Testis (tissue), 2 donors: ENCODE measurements at regions not wholly inside any gene's neighbourhood (a gene's known extent, or its start where the extent isn't known, plus 50 kb on each side); places are given as distances from the start of the nearest gene placed in this dataset.

Experiments used
- DNase-seq: peaks from one replicate; pipeline ENCODE4 v3.0.0-alpha.2; 2019
- H3K27ac ChIP-seq, 2 donors: fragments of 200-600 bp; sonication (generic); one replicate each; pipeline ENCODE4 v1.5.1; 2019
- H3K27me3 ChIP-seq: fragments of 200-600 bp; sonication (generic); one replicate; pipeline ENCODE4 v1.5.1; 2019
- H3K36me3 ChIP-seq: fragments of 200-600 bp; sonication (generic); one replicate; pipeline ENCODE4 v1.5.1; 2017; ENCODE audit warnings: low read depth; ENCODE audit errors: missing control alignments
- H3K4me1 ChIP-seq: fragments of 200-600 bp; sonication (generic); one replicate; pipeline ENCODE4 v1.5.1; 2019
- H3K4me3 ChIP-seq, 2 donors: fragments of 200-600 bp; sonication (generic); one replicate each; pipeline ENCODE4 v1.5.1; 2017 to 2019
- H3K9me3 ChIP-seq: fragments of 200-600 bp; sonication (generic); one replicate; pipeline ENCODE4 v1.5.1; 2017
- POLR2A ChIP-seq: fragments of 450-650 bp; IDR thresholded peaks from one replicate; pipeline ENCODE4 v1.6.1; 2017; ENCODE audit warnings: antibody characterized with exemption, mild to moderate bottlenecking, moderate library complexity
- WGBS, 2 donors: methylation state at CpG; one replicate each; pipeline ENCODE4 v1.1.5; 2018; 5-methylcytosine and 5-hydroxymethylcytosine counted together
- intact Hi-C: fragments of 100-400 bp; cut with DNase I; formaldehyde crosslinking; loops from one replicate; pipeline ENCODE4 v1.15.1; 2023; ENCODE audit warnings: low total_unique reads
- TF ChIP-seq, protein P1 (sequence below), 3 experiments: fragments of 450-650 bp in 2 of 3; fragments of 200-600 bp in 1 of 3; sonication (generic) in 1 of 3; IDR thresholded peaks; one replicate each; pipeline ENCODE4 v1.5.1; 2016 to 2019; ENCODE audit warnings: antibody characterized with exemption in 3 of 3, mild to moderate bottlenecking in 2 of 3, moderate library complexity in 1 of 3

DNA sequence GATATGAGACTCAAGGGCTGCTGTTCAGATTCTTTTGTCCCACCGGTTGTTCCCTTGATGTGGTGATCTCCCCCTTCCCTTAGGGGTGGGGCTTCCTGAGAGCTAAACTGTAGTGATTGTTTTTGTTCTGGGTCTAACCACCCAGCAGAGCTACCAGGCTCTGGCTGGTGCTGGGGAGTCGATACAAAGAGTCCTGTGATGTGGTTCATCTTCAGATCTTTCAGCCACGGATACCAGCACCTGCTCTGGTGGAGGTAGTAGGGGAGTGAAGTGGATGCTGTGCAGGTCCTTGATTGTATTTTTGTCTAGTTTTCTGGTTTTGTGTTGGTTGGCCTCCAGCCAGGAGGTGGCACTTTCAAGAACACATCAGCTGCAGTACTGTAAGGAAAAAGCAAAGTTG lies 801.6 kb downstream of the EPHA7 start:
- Histone ChIP-seq H3K9me3 (no peaks in the 10 kb centered on the region), H3K4me3 (no peak overlapping the region), H3K4me1 (no peaks in the 10 kb centered on the region), H3K27me3 (no peaks in the 10 kb centered on the region), H3K27ac (no peak overlapping the region), H3K36me3 (no peaks in the 10 kb centered on the region)
- intact Hi-C loops: no loop called here
- DNase-seq: no peak
- TF ChIP-seq, protein P1, sequence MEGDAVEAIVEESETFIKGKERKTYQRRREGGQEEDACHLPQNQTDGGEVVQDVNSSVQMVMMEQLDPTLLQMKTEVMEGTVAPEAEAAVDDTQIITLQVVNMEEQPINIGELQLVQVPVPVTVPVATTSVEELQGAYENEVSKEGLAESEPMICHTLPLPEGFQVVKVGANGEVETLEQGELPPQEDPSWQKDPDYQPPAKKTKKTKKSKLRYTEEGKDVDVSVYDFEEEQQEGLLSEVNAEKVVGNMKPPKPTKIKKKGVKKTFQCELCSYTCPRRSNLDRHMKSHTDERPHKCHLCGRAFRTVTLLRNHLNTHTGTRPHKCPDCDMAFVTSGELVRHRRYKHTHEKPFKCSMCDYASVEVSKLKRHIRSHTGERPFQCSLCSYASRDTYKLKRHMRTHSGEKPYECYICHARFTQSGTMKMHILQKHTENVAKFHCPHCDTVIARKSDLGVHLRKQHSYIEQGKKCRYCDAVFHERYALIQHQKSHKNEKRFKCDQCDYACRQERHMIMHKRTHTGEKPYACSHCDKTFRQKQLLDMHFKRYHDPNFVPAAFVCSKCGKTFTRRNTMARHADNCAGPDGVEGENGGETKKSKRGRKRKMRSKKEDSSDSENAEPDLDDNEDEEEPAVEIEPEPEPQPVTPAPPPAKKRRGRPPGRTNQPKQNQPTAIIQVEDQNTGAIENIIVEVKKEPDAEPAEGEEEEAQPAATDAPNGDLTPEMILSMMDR (IDR thresholded peaks at IDR 0.05): no peak
- no peak for TF ChIP-seq POLR2A
- WGBS, 2 donors: 88 to 93% methylated on average over 2 to 3 of the region's 3 CpGs

DNA sequence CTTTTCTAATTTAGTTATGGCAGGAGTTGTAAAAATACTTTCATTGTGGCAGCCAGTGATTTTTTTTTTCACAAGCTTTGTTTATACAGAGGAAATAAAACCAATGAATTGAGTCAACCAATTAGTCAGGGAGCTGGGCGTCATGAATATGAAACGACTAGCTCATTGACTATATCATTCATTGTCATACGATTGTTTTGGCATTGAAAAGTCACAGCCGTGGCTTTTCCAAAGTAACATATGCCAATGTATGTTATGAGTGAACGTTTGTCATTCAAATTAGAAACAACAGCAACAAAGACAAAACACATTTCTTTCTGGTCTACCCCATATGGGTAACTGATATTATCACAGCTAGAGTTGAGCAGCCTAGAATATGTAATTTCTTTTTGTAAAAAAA lies 810.6 kb downstream of the EPHA7 start:
- no peaks in the 10 kb centered on the region for H3K9me3 ChIP-seq
- no peaks in the 10 kb centered on the region for H3K4me1 ChIP-seq
- intact Hi-C loops: no loop called here
- DNase-seq: no peak
- no peaks in the 10 kb centered on the region for H3K27me3 ChIP-seq
- H3K27ac ChIP-seq: no peak overlapping the region
- H3K36me3 ChIP-seq: no peaks in the 10 kb centered on the region
- 71 to 73% methylated on average over 5 of the region's 5 CpGs for WGBS, 2 donors
- no peak overlapping the region for H3K4me3 ChIP-seq
- TF ChIP-seq, protein P1 (IDR thresholded peaks at IDR 0.05): no peak
- no peak for TF ChIP-seq POLR2A

DNA sequence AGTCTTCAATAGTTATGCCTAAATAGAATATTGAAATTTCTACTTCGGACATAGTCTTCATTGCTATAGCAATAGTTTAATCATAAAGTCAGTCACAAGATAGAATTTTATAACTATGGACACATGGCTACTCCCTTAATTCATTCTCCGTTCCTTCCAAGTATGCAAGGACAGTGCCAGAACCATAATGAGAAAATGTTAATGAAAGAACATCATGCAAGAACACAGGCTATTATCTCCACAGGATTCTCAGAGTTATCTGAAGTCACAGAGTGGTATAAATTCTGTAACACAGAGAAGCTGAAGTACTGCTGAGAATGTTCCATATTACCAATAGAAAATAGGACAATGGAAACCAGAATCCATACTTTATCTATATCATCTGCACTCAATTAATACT lies 826.2 kb downstream of the EPHA7 start:
- intact Hi-C loops: no loop called here
- Histone ChIP-seq H3K27me3 (no peaks in the 10 kb centered on the region), H3K9me3 (no peaks in the 10 kb centered on the region), H3K4me1 (no peaks in the 10 kb centered on the region), H3K4me3 (no peak overlapping the region), H3K27ac (no peak overlapping the region), H3K36me3 (no peaks in the 10 kb centered on the region)
- TF ChIP-seq, protein P1 (IDR thresholded peaks at IDR 0.05): no peak
- no peak for TF ChIP-seq POLR2A
- 57 to 63% methylated on average over 2 of the region's 2 CpGs for WGBS, 2 donors
- no peak for DNase-seq

DNA sequence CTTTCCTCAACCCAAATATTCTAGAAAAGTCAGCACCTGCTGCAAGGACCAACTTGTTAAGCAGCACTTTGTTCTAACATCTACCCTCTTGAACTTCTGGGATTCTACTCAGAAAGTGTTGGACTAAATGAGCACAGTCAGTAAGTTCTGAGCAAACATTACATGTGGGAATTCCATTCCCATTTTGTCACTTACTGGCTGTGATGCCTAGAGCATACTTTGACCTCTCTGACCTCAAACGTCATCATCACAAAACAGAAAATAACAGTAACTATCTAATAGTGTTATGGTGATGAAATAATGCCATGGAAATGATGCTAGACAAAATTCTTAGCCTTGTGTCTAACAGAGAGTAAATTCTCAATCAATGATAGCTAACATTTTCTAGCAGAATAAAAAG lies 829.4 kb downstream of the EPHA7 start:
- intact Hi-C loops: no loop called here

DNA sequence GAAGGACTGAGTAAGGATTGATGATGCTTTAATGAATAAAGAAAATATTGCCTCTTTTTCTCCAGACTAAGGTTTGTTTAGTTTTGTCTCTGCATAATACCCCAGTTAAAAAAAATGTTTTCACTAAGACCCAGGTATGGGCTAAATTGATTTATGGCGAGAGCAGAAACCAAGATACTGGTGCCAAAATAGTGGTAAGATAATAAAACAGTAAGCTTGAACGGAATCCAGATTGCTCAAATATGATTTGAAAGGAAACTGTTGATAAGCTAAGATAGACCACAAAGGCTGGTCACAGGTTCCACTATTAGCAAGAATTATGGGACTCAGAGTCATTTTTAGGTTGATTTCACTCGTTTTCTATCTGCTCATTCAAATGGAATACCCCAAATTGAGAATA lies 831.2 kb downstream of the EPHA7 start:
- intact Hi-C loops: no loop called here
- TF ChIP-seq, protein P1 (IDR thresholded peaks at IDR 0.05): no peak
- no peak for TF ChIP-seq POLR2A
- Histone ChIP-seq H3K27ac (no peak overlapping the region), H3K27me3 (no peaks in the 10 kb centered on the region), H3K36me3 (no peaks in the 10 kb centered on the region), H3K4me1 (no peaks in the 10 kb centered on the region), H3K4me3 (no peak overlapping the region), H3K9me3 (no peaks in the 10 kb centered on the region)
- 49 to 61% methylated on average over 3 of the region's 3 CpGs for WGBS, 2 donors
- DNase-seq: no peak

More for the DNA sequence above, 829.4 kb downstream of the EPHA7 start:
- Histone ChIP-seq H3K9me3 (no peaks in the 10 kb centered on the region), H3K36me3 (no peaks in the 10 kb centered on the region), H3K27ac (no peak overlapping the region), H3K27me3 (no peaks in the 10 kb centered on the region), H3K4me1 (no peaks in the 10 kb centered on the region), H3K4me3 (no peak overlapping the region)
- DNase-seq: no peak
- 43 to 44% methylated on average over 1 of the region's 1 CpG for WGBS, 2 donors
- no peak for TF ChIP-seq POLR2A
- TF ChIP-seq, protein P1 (IDR thresholded peaks at IDR 0.05): no peak
